ENCODE measurements at regions not wholly inside any gene's neighbourhood (a gene's known extent, or its start where the extent isn't known, plus 50 kb on each side); places are given as distances from the start of the nearest gene placed in this dataset.

- TF ChIP-seq, protein P1, sequence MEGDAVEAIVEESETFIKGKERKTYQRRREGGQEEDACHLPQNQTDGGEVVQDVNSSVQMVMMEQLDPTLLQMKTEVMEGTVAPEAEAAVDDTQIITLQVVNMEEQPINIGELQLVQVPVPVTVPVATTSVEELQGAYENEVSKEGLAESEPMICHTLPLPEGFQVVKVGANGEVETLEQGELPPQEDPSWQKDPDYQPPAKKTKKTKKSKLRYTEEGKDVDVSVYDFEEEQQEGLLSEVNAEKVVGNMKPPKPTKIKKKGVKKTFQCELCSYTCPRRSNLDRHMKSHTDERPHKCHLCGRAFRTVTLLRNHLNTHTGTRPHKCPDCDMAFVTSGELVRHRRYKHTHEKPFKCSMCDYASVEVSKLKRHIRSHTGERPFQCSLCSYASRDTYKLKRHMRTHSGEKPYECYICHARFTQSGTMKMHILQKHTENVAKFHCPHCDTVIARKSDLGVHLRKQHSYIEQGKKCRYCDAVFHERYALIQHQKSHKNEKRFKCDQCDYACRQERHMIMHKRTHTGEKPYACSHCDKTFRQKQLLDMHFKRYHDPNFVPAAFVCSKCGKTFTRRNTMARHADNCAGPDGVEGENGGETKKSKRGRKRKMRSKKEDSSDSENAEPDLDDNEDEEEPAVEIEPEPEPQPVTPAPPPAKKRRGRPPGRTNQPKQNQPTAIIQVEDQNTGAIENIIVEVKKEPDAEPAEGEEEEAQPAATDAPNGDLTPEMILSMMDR (IDR thresholded peaks at IDR 0.05; ENCODE audit: low read depth, low read length), result no peak
- no peak overlapping the region for H3K4me3 ChIP-seq (ENCODE audit: low read depth, low read length)
Observed at GRCh38 chr1:181160322-181160721, 71.8 kb downstream of the IER5 start.

GRCh38 chr1:181160998-181161870 lies 72.7 kb downstream of the IER5 start:
- no peak overlapping the region for H3K4me3 ChIP-seq (ENCODE audit: low read depth, low read length)
- TF ChIP-seq, protein P1 (IDR thresholded peaks at IDR 0.05; ENCODE audit: low read depth, low read length), result no peak

GRCh38 chr1:181163662-181164061 lies 75.2 kb downstream of the IER5 start:
- TF ChIP-seq, protein P1 (IDR thresholded peaks at IDR 0.05; ENCODE audit: low read depth, low read length), result no peak
- H3K4me3 ChIP-seq (ENCODE audit: low read depth, low read length), result no peak overlapping the region

- TF ChIP-seq, protein P1 (IDR thresholded peaks at IDR 0.05; ENCODE audit: low read depth, low read length), result peak; percentile 81
- H3K4me3 ChIP-seq (ENCODE audit: low read depth, low read length), result no peak overlapping the region
Observed at GRCh38 chr1:181166377-181167196, 78.1 kb downstream of the IER5 start.

DNA sequence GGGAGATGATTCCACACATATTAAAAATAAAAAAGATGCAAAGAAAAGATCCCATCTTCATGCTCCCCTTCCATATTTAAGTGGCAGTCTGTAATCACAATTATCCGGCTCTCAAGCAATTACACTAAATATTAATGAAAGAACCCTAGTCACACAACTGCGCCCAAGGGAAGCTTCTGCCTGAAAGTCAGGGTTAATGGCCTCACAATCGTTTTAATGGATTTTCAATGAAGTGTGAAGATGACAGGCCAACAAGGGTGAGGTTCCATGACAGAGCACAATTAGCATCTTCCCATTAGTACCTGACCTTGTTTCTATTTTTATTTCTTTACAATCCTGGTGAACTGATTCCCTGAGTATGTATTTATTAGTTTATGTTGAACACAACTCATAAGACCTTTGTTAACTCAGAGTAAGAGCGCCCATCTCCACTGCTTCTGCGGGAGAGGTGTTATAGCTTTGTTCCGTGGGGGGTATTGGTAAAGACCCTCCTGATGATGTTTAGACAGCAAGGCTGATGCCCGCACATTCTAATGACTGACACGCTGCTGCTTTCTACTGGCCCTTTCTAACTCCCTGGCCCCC lies 80.9 kb downstream of the IER5 start:
- H3K4me3 ChIP-seq (ENCODE audit: low read depth, low read length), result no peak overlapping the region
- TF ChIP-seq, protein P1 (IDR thresholded peaks at IDR 0.05; ENCODE audit: low read depth, low read length), result no peak

DNA sequence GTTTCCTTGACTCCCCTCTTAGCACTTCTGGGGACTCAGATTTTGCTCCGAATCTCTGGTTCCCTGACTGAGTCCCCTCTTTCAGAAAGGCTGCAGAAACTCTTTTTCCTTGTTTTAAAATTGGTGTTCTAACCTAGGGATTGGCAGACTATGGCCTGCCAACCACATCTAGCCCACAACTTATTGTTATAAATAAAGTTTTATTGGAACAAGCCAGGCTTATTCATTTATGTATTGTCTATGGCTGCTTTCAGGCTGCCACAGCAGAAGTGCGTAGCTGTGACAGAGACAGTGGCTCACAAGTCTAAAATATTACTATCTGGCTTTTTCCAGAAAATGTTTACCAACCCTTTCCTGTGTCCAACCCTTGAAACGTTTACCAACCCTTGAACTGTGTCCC lies 81.7 kb downstream of the IER5 start:
- H3K4me3 ChIP-seq (ENCODE audit: low read depth, low read length), result no peak overlapping the region

More for the DNA sequence above, 81.7 kb downstream of the IER5 start:
- TF ChIP-seq, protein P1 (IDR thresholded peaks at IDR 0.05; ENCODE audit: low read depth, low read length), result no peak
